Left lung (tissue), 4 donors: ENCODE measurements at regions not wholly inside any gene's neighbourhood (a gene's known extent, or its start where the extent isn't known, plus 50 kb on each side); places are given as distances from the start of the nearest gene placed in this dataset.

Experiments
- ATAC-seq: fragments of 200-7000 bp; cut with Tn5 transposase; one replicate; pipeline ENCODE4 v1.9.1; 2020; ENCODE audit warnings: moderate library complexity
- DNase-seq, 4 donors: peaks; one replicate each; pipeline ENCODE4 v3.0.0-alpha.2; 2013 to 2020
- H3K27ac ChIP-seq, 2 donors: fragments of 200-600 bp; sonication (generic) in 1 of 2; one replicate each; pipeline versions ENCODE4 v1.5.0 to v1.8.0; 2020 to 2021
- H3K27me3 ChIP-seq, 2 donors: fragments of 200-600 bp; sonication (generic) in 1 of 2; one replicate each; pipeline versions ENCODE4 v1.5.0 to v1.8.0; 2020 to 2021
- H3K36me3 ChIP-seq, 2 donors: fragments of 200-600 bp; sonication (generic) in 1 of 2; one replicate each; pipeline versions ENCODE4 v1.5.0 to v1.8.0; 2020 to 2021
- H3K4me1 ChIP-seq, 2 donors: fragments of 200-600 bp; one replicate each; pipeline ENCODE4 v1.8.0; 2021
- H3K4me3 ChIP-seq, 2 donors: fragments of 200-600 bp; sonication (generic) in 1 of 2; one replicate each; pipeline versions ENCODE4 v1.5.0 to v1.8.0; 2020 to 2021; ENCODE audit warnings: mild to moderate bottlenecking in 1 of 2
- H3K9me3 ChIP-seq, 2 donors: fragments of 200-600 bp; sonication (generic) in 1 of 2; one replicate each; pipeline versions ENCODE4 v1.5.0 to v1.8.0; 2020 to 2021
- intact Hi-C, 2 donors: fragments of 100-400 bp; cut with DNase I; formaldehyde crosslinking; loops; one replicate each; pipeline versions ENCODE4 v1.11.2 to v1.14.2; 2022
- TF ChIP-seq, protein P1 (sequence below), 2 donors: fragments of 200-600 bp; sonication (generic) in 1 of 2; IDR thresholded peaks; one replicate each; pipeline versions ENCODE4 v1.5.0 to v1.8.0; 2021; ENCODE audit warnings: antibody characterized with exemption in 2 of 2
- donor health status: DM: no; HTN: yes; CAD: no.
- donor health status: DM: no; HTN: no; CAD: no.

- H3K27me3 ChIP-seq = no peaks in the 10 kb centered on the region
- no peaks in the 10 kb centered on the region for H3K4me1 ChIP-seq
- H3K36me3 ChIP-seq = no peaks in the 10 kb centered on the region
- intact Hi-C loops = no loop called here
- no peak overlapping the region for H3K4me3 ChIP-seq
- no peak overlapping the region for H3K27ac ChIP-seq
- ATAC-seq = no peak
- TF ChIP-seq, protein P1, sequence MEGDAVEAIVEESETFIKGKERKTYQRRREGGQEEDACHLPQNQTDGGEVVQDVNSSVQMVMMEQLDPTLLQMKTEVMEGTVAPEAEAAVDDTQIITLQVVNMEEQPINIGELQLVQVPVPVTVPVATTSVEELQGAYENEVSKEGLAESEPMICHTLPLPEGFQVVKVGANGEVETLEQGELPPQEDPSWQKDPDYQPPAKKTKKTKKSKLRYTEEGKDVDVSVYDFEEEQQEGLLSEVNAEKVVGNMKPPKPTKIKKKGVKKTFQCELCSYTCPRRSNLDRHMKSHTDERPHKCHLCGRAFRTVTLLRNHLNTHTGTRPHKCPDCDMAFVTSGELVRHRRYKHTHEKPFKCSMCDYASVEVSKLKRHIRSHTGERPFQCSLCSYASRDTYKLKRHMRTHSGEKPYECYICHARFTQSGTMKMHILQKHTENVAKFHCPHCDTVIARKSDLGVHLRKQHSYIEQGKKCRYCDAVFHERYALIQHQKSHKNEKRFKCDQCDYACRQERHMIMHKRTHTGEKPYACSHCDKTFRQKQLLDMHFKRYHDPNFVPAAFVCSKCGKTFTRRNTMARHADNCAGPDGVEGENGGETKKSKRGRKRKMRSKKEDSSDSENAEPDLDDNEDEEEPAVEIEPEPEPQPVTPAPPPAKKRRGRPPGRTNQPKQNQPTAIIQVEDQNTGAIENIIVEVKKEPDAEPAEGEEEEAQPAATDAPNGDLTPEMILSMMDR (IDR thresholded peaks at IDR 0.05) = no peak
- DNase-seq = no peak
- H3K9me3 ChIP-seq = no peaks in the 10 kb centered on the region
Observed at GRCh38 chr2:122478771-122479170, 723.3 kb downstream of the TSN start.

GRCh38 chr2:122480501-122481243 is 725.2 kb downstream of the TSN start:
- intact Hi-C loops = no loop called here
- Histone ChIP-seq H3K36me3 (no peaks in the 10 kb centered on the region), H3K4me1 (no peaks in the 10 kb centered on the region), H3K4me3 (no peak overlapping the region), H3K9me3 (no peaks in the 10 kb centered on the region), H3K27me3 (no peaks in the 10 kb centered on the region), H3K27ac (no peak overlapping the region)
- TF ChIP-seq, protein P1 (IDR thresholded peaks at IDR 0.05) = no peak
- ATAC-seq (no peak), DNase-seq (no peak)

DNA sequence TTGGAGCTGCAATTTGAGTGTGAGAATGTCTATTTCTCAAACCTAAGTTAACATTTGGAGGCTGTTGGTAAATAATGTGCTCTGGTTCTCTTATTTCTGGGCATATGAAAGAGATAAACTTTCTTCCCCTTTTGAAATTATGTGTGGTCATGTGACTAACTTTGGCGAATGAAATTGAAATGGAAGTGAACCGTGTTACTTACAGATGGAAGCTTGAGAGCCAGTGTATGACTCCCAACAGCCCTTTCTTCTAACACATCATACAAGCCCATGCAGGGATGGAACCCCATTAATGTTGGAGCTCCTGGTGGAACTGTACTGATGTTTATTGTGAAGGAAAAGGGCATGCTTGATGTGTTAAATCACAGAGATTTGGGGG is 725.8 kb downstream of the TSN start:
- no peak overlapping the region for H3K27ac ChIP-seq
- no peaks in the 10 kb centered on the region for H3K27me3 ChIP-seq
- intact Hi-C loops = no loop called here
- TF ChIP-seq, protein P1 (IDR thresholded peaks at IDR 0.05) = no peak
- H3K36me3 ChIP-seq = no peaks in the 10 kb centered on the region
- no peak for ATAC-seq
- no peaks in the 10 kb centered on the region for H3K4me1 ChIP-seq
- no peak for DNase-seq
- no peaks in the 10 kb centered on the region for H3K9me3 ChIP-seq
- no peak overlapping the region for H3K4me3 ChIP-seq

DNA sequence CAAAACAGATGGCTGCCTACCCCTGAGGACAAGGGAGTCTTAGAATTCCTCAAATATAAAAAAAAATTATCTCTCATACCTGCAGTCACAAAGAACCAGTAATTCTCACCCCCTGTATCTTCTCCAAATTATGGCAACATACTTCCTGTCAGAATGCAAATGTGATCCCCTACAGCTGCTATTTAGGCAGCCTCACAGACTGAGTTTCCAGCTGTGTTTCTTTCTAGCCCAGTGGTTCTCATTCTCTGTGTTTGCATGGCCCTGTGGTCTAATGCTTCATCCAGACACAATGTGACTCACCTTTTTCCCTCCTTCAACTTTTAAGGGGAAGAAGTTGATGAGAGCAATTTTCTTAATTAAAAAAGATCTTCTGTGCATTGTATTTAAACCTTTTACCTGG is 726.3 kb downstream of the TSN start:
- no peak overlapping the region for H3K27ac ChIP-seq
- ATAC-seq (no peak), DNase-seq (no peak)
- no peaks in the 10 kb centered on the region for H3K4me1 ChIP-seq
- intact Hi-C loops = no loop called here
- TF ChIP-seq, protein P1 (IDR thresholded peaks at IDR 0.05) = no peak
- no peaks in the 10 kb centered on the region for H3K36me3 ChIP-seq
- H3K27me3 ChIP-seq = no peaks in the 10 kb centered on the region
- H3K9me3 ChIP-seq = no peaks in the 10 kb centered on the region
- no peak overlapping the region for H3K4me3 ChIP-seq

GRCh38 chr2:122486086-122486485 is 730.6 kb downstream of the TSN start:
- no peak for DNase-seq
- Histone ChIP-seq H3K36me3 (no peaks in the 10 kb centered on the region), H3K4me3 (no peak overlapping the region), H3K27me3 (no peaks in the 10 kb centered on the region), H3K27ac (no peak overlapping the region), H3K4me1 (no peaks in the 10 kb centered on the region), H3K9me3 (no peaks in the 10 kb centered on the region)
- TF ChIP-seq, protein P1 (IDR thresholded peaks at IDR 0.05) = no peak
- no peak for ATAC-seq
- intact Hi-C loops = no loop called here
